Peyer's patch (tissue), 4 donors: ENCODE measurements at regions not wholly inside any gene's neighbourhood (a gene's known extent, or its start where the extent isn't known, plus 50 kb on each side); places are given as distances from the start of the nearest gene placed in this dataset.

Source experiments
- POLR2A ChIP-seq, 2 donors: fragments of 450-650 bp; IDR thresholded peaks; one replicate each; pipeline ENCODE4 v1.5.1; 2017; ENCODE audit warnings: antibody characterized with exemption in 2 of 2, mild to moderate bottlenecking in 2 of 2, moderate library complexity in 2 of 2
- TF ChIP-seq, protein P1 (sequence below), 6 experiments: fragments of 450-650 bp in 4 of 6; fragments of 200-600 bp in 2 of 6; sonication (generic) in 1 of 6; IDR thresholded peaks; one replicate each; pipeline ENCODE4 v1.5.1; 2017 to 2019; ENCODE audit warnings: antibody characterized with exemption in 6 of 6, mild to moderate bottlenecking in 3 of 6, moderate library complexity in 1 of 6

DNA sequence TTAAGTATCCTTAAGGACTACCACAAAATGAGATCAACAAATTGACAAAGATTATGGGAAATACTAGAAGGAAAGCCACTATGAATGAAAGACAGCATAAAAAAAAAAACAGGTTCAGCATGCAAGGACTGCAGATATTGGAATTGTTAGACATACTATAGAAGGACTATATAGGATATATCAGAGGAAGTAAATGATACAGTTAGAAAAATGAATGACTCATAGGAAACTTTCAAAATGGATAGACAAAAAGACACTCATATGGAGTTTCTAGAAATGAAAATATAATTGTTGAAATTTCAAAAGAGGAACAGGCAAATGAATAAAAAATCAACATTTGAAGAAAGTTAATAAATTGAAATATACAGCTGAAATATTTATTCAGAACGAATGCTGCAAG lies 180.6 kb downstream of the PLK2 start:
- TF ChIP-seq, protein P1, sequence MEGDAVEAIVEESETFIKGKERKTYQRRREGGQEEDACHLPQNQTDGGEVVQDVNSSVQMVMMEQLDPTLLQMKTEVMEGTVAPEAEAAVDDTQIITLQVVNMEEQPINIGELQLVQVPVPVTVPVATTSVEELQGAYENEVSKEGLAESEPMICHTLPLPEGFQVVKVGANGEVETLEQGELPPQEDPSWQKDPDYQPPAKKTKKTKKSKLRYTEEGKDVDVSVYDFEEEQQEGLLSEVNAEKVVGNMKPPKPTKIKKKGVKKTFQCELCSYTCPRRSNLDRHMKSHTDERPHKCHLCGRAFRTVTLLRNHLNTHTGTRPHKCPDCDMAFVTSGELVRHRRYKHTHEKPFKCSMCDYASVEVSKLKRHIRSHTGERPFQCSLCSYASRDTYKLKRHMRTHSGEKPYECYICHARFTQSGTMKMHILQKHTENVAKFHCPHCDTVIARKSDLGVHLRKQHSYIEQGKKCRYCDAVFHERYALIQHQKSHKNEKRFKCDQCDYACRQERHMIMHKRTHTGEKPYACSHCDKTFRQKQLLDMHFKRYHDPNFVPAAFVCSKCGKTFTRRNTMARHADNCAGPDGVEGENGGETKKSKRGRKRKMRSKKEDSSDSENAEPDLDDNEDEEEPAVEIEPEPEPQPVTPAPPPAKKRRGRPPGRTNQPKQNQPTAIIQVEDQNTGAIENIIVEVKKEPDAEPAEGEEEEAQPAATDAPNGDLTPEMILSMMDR (IDR thresholded peaks at IDR 0.05) = no peak
- TF ChIP-seq POLR2A (IDR thresholded peaks at IDR 0.05) = no peak
